ENCODE measurements at regions not wholly inside any gene's neighbourhood (a gene's known extent, or its start where the extent isn't known, plus 50 kb on each side); places are given as distances from the start of the nearest gene placed in this dataset.
"Not testable (repeated sequence)": the region's sequence is repeated elsewhere in the genome, so short reads cannot be mapped to it uniquely, and the experiment has no call there.

DNA sequence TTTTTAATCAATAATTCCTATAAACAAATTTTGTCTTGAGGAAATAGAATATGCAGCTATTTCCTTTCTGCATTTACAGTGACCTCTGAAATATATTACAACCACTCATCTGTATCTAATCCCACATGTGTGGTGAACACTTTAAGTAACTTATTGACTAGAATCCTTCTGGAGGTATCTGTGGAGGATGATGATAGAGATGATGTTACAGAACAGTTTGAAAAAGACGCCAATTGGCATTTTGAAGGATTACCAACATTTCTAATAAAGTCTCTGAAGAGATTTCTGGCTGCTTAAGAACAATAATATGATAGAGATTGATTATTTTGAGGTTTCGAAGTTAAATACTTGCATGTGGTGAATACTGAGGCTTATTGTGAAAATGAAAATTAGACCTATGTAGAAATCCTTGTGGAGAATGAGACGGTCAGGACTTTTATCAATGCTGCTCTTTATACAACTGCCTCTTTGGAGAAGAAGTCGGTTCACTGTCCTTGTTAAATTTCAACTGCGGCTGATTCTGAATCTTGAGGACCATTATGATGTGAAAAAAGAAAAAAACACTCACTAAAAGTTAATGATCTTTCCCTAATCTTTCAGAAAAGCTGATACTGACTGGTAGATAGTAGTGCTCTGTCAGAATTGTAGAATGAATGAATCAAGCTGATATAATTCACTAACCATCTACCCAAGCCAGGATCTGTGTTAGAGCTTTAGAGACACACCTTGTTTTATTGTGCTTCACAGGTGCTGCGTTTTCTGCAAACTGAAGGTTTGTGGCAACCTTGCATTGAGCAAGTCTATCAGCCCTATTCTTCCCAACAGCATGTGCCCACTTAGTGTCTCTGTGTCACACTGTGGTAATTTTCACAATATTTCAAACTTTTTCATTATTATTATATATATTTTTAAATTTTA, 204.7 kb downstream of the SPRY1 start:
- DNase-seq (ENCODE audit: low spot score), result no peak

DNA sequence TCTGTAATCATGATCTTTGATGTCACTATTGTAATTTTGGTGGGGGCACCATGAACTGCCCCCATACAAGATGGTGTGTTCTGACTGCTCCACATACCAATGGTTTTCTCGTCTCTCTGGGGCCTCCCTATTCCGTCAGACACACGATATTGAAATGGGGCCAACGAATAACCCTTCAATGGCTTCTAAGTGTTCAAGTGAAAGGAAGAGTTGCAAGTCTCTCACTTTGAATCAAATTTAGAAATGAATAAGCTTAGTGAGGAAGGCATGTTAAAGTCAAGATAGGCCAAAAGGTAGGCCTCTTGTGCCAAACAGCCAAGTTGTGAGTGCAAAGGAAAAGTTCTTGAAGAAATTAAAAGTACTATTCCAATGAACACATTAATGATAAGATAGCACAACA, 205.4 kb downstream of the SPRY1 start:
- DNase-seq (ENCODE audit: low spot score), result no peak

DNA sequence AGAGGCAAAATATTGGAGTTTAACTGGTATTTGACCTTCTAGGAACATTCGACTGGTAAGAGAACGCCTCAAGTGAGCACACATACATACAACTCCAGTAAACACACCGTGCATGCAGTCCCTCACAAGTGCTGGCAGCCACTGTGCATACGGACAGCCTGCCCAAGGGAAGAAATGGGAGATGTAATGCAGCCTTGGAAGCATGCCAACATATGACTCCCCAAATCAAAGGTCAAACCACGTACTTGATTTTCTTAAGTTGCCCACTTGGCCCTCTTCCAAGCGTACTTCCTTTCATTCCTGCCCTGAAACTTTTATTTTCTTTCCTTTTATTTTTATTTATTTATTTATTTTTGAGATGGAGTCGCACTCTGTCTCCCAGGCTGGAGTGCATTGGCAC, 206.6 kb downstream of the SPRY1 start:
- DNase-seq (ENCODE audit: low spot score), result no peak

DNA sequence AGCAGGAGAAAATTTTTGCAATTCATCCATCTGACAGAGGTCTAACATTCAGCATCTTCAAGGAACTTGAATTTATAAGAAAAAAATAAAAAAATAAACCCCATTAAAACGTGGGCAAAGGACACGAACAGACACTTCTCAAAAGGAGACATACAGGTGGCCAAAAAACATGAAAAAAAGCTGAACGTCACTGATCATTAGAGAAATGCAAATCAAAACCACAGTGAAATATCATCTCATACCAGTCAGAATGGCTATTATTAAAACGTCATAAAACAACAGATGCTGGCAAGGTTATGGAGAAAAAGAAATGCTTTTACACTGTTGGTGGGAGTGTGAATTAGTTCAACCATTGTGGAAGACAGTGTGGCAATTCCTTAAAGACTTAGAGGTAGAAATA, 209.2 kb downstream of the SPRY1 start:
- not testable (repeated sequence) for DNase-seq (ENCODE audit: low spot score)

DNA sequence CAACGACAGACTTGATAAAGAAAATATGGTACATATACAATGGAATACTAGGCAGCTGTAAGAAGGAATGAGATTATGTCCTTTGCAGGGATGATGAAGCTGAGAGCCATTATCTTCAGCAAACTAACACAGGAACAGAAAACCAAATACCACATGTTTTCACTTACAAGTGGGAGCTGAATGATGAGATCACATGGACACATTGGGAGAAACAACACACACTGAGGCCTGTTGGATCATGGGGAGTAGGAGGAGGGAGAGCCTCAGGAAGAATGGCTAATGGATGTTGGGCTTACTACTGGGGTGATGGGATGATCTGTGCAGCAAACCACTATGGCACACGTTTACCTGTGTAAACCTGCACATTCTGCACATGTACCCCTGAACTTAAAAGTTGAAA, 209.7 kb downstream of the SPRY1 start:
- DNase-seq (ENCODE audit: low spot score), result no peak

DNA sequence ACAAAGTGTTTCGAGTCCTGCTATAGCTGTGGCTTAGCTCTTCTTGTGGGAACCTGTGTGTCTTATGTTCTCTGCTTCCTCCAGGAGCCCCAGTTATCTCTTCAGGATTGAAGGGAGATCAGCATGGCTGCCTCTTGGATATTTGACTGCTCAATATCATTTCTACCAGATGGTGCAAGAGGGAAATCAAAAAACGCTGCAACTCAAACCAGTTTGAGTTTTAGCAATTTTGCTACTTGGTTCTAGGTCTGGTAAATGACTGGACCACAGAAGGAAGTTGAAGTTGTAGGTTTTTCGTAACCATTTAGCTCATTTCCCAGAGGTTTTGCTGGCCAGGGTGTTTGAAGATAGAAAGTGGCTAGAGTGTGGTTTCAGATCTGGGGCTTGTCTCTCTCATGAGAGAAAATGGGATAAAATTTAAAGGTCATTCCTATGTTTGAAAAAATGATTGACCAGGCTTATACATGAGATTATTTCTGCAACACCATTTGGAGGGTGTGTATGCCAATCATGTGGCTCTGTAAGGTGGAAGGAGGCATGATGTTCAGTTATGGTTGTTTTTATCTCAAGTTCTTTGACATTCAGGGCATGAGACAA, 210.4 kb downstream of the SPRY1 start:
- DNase-seq (ENCODE audit: low spot score), result peak; percentile 18

DNA sequence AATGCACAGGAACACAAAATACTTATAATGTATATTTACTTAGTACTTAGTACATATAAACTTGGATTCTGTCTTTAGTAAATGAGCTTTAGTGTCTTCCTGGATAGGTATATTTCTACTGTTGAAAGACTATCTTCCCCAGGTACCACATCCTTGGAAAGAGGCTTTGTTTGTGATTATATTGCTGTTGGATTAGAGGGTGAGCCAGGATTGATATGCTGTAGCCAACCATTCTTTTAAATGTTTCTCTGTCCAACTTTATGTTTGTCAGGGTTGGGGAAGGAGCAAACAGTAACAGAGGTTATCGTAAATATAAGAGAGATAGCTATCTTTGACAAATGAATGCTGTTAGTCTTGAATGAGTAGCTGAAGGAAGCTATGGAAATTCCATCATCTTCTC, 213.2 kb downstream of the SPRY1 start:
- no peak for DNase-seq (ENCODE audit: low spot score)

DNA sequence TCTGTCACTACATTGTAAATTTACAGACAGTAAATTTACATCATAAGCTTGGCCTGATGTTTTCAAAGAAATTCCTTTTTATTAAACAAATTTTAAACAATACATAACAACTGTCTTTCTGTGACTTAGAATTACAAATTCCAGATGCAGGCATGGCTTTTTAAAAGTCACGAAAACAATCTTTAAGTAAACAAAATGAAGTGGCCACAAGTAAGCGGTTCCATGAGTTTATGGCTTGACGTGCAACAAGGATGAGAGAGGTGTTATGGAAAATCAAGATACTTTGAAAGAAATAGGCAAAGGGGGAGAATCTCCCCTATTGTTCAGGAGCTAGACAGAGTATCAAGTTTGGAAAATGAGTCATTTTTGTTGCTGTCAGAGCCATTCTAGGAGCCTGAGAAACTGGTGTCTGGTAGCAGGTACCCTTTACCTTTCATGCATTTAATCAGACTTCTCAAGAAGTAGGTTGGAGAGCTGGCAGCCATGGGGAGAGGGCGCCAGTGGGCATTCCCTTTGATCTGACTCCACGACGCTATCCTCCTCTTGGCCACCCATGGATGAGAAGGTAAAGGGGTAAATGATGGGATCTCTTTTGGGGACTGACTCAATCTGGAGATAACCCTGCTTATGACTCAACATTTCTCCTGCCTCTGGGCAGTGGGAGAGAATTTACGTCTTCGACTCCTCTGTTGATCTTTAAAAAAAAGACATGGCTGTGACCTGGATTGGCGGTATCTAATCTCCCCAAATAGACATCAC, 217.2 kb downstream of the SPRY1 start:
- DNase-seq (ENCODE audit: low spot score), result no peak

DNA sequence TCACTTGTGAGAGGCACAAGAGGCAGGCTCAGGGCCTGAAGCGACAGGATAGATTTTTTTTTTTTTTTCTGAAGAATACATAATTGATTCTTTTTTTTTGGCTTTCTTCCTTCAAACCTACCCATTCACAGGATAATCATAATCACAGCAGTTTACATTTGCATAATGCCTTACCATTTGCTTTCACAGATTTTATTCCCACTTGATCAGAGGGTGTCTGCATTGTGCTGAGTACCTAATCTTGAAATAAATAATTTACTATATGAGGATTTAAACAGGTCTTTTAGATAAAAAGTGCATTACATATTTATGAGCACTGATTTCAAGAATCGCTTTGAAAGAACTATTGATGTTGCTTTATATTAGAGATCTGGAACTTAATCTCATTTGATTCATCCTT, 219.3 kb downstream of the SPRY1 start:
- no peak for DNase-seq (ENCODE audit: low spot score)

DNA sequence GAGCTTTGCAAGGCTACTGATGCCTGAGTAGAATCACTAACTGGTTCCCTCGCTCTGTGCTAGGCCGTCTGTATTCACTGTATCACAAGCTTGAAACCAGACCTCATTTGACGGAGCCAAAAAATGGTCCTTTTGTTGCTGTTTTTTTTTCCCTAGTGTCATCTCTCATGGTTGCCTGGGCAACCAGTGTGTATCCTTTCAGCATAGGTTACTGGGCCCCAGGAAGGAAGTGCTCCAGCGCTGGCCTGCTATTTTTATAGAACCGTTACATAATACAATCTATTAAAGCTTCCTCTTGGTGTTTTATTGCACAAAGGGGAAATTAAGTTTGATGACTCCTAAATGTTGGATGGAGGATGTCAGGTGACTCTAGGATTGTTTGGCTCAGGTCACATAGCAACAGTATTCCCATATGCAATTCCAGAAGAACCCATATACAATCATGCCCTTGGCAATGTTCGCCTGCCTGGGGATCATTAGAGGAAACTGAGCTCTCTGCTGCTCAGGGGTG, 220.4 kb downstream of the SPRY1 start:
- peak; percentile 79 for DNase-seq (ENCODE audit: low spot score)

DNA sequence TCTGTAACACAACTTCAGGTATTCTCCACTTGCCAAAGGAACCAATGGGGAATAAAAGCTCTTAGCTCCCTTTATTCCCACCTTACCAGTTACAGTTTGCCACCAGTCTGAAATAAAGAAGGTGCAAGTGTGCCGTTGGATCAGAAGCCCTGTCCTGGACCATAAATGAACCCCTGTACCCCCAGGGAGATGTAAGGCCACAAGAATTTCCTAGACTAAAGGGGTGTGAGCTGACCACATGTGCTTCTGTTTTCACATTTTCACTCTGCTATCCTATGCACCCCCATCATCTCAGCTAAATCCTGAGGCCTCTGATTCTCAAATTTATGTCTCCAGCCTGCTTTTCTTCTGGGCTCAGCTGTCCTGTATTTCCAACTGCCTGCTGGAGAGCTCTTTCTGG, 221.2 kb downstream of the SPRY1 start:
- DNase-seq (ENCODE audit: low spot score), result no peak

DNA sequence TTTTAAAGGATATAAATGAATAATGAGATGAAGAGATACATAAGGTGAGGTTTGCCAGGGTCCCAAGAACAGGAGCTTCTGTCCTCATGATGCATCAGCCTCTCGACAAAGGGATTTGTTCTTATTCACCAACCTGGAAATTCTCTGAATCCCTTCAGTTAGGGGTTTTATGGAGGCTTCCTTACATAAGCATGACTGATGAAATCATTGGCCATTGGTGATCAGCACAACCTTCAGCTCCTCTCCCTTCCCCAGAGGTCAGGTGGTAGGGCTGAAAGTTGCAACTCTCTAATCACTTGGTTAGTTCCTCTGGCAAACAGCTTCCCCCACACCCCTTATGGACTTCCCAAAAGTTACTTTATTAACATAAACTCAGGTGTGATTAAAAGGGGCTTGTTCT, 222.0 kb downstream of the SPRY1 start:
- no peak for DNase-seq (ENCODE audit: low spot score)

DNA sequence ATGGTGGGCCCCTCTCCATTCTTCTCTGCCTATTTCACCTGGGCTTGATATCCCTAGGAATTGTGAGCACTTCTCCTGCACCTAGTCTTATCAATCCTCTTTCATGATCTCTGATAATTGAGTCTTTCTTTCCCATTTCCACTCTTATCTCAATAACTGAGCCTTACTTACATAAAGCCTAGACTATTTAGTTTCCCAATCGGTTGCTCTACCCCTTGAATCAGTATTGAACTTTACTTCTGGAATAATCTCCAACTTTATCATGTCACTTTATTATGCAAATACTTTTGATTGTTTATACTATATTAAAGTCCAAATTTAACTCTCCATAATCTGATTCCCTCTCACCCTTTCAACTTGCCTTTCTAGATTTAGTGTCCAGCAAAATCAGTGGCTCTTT, 222.7 kb downstream of the SPRY1 start:
- no peak for DNase-seq (ENCODE audit: low spot score)

DNA sequence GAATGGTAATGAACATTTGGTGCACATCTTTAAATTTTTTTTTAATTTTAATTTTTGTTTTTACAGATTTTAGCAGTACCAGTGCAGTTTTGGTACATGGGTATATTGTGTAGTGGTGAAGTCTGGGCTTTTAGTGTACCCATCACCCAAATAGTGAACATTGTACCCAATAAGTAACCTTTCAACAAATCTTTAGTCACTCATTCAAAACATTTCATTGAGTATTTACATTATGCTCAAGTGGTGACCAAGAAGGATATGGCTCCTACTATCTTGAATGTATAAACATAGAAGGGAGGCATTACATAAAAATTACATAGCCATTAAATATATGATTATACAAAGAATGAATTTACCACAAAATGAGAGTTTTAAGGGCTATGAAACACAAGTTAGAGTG, 223.3 kb downstream of the SPRY1 start:
- DNase-seq (ENCODE audit: low spot score), result no peak

DNA sequence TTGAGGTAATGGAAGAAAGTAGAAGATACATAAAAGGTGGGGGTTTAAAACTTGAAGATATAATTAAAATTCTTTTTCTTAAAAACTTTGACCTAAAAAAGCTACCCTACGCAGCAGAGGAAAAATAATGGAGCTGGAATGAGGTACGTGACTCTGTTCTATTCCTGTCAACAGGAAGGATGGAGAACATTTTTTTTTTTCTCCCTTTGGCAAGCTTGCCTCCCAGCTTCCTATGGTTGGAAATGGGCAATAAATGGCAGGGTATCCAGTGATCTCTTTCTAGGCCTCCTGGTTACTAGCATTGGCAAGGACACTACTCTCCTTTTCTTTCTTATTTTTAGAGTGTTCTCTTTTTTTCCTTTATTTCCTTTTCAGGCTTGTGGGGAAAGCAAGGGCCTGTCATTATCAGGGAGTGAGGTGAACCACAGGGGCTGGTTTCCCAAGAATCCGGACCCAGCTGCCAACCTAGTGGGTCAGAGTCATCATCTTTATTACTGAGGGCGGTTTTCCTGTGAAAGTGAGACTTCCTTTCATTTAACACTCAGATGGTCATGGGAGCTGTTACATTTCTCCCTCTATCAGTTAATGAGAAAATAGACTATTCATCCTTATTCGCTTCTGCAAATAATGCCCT, 224.6 kb downstream of the SPRY1 start:
- no peak for DNase-seq (ENCODE audit: low spot score)

DNA sequence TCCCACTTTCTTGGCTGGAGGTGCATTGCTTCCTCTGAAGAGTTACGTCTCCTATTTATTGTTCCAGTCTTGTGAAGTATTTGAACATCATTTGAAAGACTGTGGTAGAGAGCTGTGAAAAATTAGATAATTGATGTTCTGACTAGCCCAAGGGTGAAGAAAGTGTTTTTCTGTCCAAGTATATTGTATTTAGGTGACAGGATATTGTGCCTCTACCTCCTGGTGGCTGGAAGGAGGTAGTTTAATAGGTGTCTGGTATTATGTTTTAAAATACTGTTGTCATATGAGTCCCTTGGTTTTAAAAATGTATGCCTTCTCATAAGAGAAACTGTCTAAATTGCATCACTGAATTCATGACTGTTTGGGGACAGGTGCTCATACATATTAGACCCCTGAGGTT, 226.0 kb downstream of the SPRY1 start:
- no peak for DNase-seq (ENCODE audit: low spot score)

DNA sequence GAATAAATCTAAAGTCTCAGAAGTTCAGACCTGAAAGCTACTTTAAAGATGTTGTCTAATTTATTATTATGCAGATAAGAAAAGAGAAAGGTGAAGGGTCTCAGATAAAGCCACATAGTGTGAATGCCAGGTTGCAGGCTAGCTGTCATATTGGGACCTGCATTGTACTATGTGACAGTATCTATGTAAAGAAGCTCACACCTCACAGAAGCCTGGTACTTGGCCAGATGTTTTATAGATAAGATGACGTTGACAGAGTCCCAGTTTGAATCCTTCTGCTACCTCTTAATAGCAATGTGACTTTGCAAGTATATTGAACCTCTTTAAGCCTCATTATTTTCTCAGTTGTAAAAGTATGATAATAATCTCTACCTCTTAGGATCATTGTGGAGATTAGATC, 227.0 kb downstream of the SPRY1 start:
- DNase-seq (ENCODE audit: low spot score), result no peak

DNA sequence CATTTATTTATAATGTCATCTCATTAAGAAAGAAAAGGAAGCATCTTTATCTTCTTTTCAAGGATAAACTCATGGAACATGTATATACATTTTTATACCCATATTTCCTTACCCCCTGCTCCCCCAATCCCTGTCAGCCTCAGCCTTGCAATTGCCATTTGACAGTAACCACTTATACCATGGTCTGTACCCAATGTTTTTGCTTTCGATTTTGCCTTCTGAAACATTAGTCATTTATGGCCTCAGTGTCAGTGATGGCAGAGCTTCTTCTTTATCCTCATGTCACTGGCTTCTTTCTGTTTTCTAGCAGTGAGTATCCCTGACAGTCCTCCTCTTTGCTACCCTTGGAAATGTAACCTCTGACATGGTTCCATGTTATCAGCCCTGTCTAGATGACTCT, 228.4 kb downstream of the SPRY1 start:
- DNase-seq (ENCODE audit: low spot score), result no peak

DNA sequence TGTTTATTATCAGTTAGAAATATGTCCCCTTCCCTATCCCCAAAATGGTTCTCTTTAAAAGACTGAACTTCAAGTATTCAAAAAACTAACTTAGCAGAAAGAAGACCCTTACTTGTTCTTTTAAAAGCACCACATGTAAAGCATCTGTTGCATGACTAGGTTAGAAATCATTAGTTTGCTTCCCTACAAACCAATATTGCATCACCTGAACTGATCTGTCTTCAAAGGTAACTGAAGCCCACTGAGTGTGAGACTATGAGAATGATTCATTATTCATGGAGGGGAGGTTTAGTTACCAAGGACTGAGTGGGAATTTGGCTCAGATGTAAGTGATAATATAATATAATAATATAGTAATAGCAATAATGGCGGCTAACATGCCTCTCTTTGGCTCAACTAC, 231.7 kb downstream of the SPRY1 start:
- DNase-seq (ENCODE audit: low spot score), result no peak

DNA sequence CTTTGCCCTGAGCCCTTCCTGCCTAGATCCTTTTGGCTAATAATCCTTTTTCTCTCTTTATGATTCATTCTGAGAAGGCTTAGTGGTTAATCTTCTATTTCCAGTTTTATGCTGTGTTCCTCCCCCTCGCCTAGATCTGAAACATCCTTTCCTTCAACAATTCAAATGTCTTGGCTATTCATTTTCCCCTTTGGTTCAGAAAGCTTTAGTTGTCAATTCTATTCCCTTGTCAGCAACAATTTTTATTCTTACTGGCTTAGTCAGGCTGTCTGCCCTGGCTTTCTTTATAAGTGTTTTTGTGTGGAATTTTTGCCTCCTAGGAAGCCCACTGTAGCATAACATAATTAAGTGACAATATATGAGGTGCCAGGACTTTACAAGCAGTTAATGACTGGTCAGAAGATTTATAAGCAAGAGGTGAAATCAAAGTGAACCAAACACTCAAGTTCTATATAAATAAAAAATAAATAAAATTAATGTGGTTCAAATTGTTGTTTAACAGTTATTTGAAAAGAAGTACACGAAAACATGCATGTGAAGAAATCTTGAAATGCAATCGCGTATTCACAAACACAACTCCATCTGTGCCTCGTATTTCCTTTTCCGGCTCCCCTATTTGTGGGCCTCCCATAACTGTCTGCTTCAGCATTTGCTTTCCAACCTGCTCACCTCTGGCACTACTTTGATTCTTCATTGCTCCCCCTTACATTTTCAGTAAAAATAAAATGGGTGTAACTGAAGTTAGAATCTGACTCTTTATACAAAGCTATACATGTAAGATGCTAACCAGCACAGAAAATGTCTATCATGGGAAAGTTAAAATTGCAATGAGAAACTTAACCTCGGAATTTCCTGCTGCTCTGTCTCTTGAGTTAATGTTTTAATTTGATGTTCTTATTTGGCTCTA, 235.4 kb downstream of the SPRY1 start:
- DNase-seq (ENCODE audit: low spot score), result peak; percentile 54

DNA sequence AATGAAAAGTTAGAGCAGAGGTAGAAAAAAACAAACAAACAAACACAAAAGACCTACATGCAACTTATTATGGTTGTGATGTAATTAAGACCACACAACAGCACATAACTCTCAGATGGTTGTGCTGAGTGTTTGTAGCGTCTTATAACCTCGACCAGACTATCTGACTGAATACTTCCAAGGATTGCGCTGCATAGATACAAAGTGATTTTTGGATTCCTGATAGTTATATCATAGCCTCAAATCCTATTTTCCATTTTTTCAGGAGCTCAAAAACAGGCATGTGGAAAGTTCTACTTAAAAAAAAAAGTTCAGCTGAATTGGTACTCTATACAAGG, 236.1 kb downstream of the SPRY1 start:
- DNase-seq (ENCODE audit: low spot score), result no peak

All from umbilical cord (tissue), 1 donor.